RPMI8226 (cell line): ENCODE measurements at regions not wholly inside any gene's neighbourhood (a gene's known extent, or its start where the extent isn't known, plus 50 kb on each side); places are given as distances from the start of the nearest gene placed in this dataset.

Experiments used
- DNase-seq: peaks from one replicate; pipeline ENCODE4 v3.0.0-alpha.2; 2015

GRCh38 chr1:244920911-244921761, 56.8 kb upstream of the HNRNPU start:
- DNase-seq: peak; percentile 68

- no peak for DNase-seq
Measured at GRCh38 chr1:244919320-244920282, 55.3 kb upstream of the HNRNPU start.

DNA sequence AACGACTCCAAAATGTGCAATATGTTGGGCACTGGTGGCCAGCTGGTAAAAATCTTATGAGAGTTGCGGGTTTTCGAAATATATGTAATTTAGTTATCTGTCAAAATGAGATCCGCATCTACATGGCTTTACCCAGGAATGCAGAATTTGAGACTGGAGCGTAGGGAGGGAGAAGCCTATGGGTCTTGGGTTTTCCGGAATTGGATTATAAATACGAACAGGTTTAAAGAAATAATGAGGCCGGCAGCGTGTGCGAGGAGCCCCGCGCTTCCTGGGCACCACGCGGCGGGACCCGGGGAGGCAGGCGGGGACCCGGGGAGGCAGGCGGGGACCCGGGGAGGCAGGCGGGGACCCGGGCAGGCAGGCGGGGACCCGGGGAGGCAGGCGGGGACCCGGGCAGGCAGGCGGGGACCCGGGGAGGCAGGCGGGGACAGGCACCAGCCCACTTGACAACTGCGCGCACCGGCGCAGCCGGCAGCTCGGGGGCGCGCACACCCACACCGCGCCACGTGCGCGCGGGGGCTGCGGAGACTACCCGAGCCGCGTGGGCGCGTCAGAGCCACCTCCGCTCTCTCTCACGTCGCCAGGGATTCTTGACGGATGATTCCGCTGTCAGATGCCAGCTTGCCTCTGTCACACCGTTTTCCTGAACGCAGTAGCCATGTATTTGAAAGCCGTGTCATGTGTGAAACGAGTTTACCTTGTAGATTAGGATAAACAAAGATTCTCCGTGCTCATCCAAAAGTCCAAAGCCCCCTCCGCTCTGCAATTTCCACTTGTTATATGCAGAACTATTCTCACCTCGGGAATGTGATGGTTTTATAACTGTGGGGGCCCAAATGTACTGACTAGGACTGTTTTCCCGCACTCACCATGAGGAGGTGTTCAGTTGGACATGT, 54.3 kb upstream of the HNRNPU start:
- DNase-seq: peak; percentile 70

DNA sequence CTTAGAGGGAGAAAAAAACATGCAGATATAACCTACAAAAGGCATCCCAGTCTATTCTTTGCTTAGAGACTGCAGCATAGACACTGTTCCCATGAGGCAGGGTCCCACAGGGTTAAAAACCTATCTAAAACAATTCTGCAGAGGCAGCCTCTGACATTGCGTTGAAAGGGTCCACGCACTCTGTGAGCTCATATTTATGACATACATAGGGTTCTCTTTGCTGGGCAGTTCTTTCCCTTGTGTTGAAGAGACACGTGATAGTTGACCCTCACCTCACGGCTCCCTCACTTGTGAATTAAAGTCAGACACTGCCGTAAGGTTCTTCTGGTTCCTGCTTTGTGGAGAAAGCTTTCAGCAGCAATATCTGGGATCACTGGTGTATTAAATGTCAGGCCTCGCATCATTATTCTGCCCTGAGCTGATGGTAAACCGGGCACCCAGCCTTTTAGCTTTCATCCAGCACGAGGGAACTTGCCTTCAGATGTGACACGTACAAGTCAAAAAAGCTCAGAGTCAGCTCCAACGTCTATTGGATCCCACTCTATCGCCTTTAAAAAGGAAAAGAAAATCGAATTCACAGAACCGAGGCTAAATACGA, 52.8 kb upstream of the HNRNPU start:
- DNase-seq: no peak

DNA sequence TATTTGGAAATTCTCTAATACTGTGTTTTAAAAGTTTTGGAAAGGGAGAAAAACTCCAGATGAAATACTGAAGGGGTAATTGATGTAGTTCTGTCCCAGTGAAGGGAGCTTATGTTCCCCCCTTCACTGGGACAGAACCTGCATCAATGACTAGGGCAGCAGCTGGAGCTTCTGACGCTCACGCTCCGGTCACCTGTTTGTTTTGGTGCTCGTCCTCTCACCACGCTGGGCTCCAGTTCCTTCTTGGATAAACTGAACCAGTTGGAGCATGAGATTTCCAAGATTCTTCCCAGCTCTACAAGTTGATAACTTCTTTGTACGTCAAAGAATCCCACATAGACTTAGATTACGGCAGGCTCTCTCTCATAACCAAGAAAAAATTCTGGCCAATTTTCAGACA, 51.4 kb upstream of the HNRNPU start:
- DNase-seq: no peak

DNA sequence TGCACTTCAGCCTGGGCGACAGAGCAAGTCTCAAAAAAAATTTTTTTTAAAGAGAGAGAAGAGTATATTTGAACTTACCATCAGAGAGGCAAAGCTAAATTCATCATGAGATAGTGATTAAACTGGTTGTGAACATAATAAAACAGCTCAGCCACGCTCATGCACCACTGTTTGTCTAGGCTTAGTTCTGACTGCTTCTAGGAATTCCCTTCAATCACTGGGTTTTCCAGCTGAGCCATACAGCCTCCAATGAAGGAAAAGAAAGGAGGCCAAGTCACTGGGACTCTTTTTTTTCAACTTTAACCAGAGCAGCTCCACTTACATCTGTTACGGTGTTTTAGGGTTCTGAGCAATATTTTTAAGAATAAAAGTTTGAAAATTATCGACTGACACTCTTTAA, 50.4 kb upstream of the HNRNPU start:
- DNase-seq: no peak
